ENCODE measurements at regions not wholly inside any gene's neighbourhood (a gene's known extent, or its start where the extent isn't known, plus 50 kb on each side); places are given as distances from the start of the nearest gene placed in this dataset.
A peak's percentile ranks its signal among the peaks of the same experiment; 100 is the strongest.

DNA sequence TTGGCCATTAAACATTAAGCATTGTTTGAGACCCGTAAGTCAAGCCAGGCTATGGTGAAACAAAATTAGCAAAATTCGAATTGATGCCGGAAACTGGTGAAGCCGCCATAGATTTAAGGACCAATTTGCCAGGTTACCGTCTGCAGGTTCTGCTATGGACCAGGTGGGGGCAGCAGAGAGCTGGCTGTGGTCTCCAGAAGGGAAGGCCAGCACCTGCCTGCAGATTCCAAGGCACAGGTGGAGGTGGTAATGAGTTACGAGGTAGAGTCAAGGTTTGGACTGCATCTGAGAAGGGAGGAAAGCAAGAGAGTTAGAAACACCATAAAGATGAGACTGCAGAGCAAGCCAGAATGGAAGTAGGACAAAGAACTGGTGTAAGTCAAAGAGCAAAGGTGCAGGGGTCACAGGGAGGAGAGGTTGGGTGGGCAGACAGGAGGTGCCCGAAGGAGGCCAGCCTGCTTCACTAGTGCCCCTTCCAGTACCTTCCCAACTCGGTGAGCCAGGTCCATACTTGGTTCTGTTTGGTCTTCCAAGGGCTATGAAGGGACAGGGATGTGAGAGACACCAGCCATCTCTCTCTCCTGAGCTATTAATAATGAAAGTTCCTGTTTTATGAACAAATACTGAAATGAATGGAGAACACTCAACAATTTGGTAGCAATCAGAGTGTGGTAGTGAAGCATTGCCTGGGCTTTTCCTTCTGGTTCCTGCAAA lies 131.6 kb upstream of the ESR1 start:
- TF ChIP-seq CTCF (conservative IDR thresholded peaks at IDR 0.05; ENCODE audit: low read depth, low read length) (peak; percentile 52), RAD21 (IDR thresholded peaks at IDR 0.05; ENCODE audit: low read length) (peak; percentile 49), MAZ (IDR thresholded peaks at IDR 0.05; ENCODE audit: borderline replicate concordance, low read depth, low read length) (no peak), SMC3 (IDR thresholded peaks at IDR 0.05; ENCODE audit: low read depth, low read length) (peak; percentile 30; the same call in 1 of the 2 replicates), RFX5 (IDR thresholded peaks at IDR 0.05; ENCODE audit: low read depth, low read length) (no peak), POLR2A (IDR thresholded peaks at IDR 0.05; ENCODE audit: low read depth, low read length) (no peak), CEBPB (IDR thresholded peaks at IDR 0.05; ENCODE audit: low read depth, low read length) (no peak), FOS (IDR thresholded peaks at IDR 0.05; ENCODE audit: low read depth, low read length) (no peak), BHLHE40 (IDR thresholded peaks at IDR 0.05; ENCODE audit: low read depth, low read length) (no peak), NFE2L2 (IDR thresholded peaks at IDR 0.05; ENCODE audit: low read depth, low read length) (no peak), MXI1 (IDR thresholded peaks at IDR 0.05; ENCODE audit: borderline replicate concordance, low read depth, low read length) (no peak), RCOR1 (IDR thresholded peaks at IDR 0.05; ENCODE audit: insufficient replicate concordance, low read length) (no peak), ELK1 (IDR thresholded peaks at IDR 0.05; ENCODE audit: borderline replicate concordance, low read depth, low read length) (no peak)
- TF ChIP-seq, protein P1, sequence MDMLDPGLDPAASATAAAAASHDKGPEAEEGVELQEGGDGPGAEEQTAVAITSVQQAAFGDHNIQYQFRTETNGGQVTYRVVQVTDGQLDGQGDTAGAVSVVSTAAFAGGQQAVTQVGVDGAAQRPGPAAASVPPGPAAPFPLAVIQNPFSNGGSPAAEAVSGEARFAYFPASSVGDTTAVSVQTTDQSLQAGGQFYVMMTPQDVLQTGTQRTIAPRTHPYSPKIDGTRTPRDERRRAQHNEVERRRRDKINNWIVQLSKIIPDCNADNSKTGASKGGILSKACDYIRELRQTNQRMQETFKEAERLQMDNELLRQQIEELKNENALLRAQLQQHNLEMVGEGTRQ (IDR thresholded peaks at IDR 0.05; ENCODE audit: low read depth, low read length) = no peak
